HEK293T (cell line): ENCODE measurements at regions not wholly inside any gene's neighbourhood (a gene's known extent, or its start where the extent isn't known, plus 50 kb on each side); places are given as distances from the start of the nearest gene placed in this dataset.

Experiments used
- ARNT ChIP-seq: fragments of 450-650 bp; IDR thresholded peaks from 2 replicates; pipeline ENCODE4 v1.6.1; 2017; ENCODE audit warnings: mild to moderate bottlenecking
- BHLHE40 ChIP-seq: fragments of 450-650 bp; IDR thresholded peaks from 2 replicates; pipeline ENCODE4 v1.6.1; 2016; ENCODE audit warnings: mild to moderate bottlenecking, moderate library complexity, borderline replicate concordance
- CTBP1 ChIP-seq: fragments of 450-650 bp; IDR thresholded peaks from 2 replicates; pipeline ENCODE4 v1.6.1; 2016; ENCODE audit warnings: borderline replicate concordance
- FOXA1 ChIP-seq: fragments of 450-650 bp; IDR thresholded peaks from 2 replicates; pipeline ENCODE4 v1.6.1; 2016; ENCODE audit warnings: mild to moderate bottlenecking
- FOXK2 ChIP-seq: fragments of 450-650 bp; IDR thresholded peaks from 2 replicates; pipeline ENCODE4 v1.6.1; 2016; ENCODE audit warnings: mild to moderate bottlenecking
- FOXM1 ChIP-seq: fragments of 450-650 bp; IDR thresholded peaks from 2 replicates; pipeline ENCODE4 v1.6.1; 2017; ENCODE audit warnings: mild to moderate bottlenecking, borderline replicate concordance
- L3MBTL2 ChIP-seq: fragments of 450-650 bp; conservative IDR thresholded peaks from 2 replicates; pipeline ENCODE4 v1.6.1; 2016; ENCODE audit warnings: mild to moderate bottlenecking
- NFRKB ChIP-seq: fragments of 450-650 bp; IDR thresholded peaks from 2 replicates; pipeline ENCODE4 v1.6.1; 2016; ENCODE audit warnings: mild to moderate bottlenecking, moderate library complexity
- PKNOX1 ChIP-seq: fragments of 450-650 bp; IDR thresholded peaks from 2 replicates; pipeline ENCODE4 v1.6.1; 2016
- SP1 ChIP-seq: fragments of 450-650 bp; IDR thresholded peaks from 2 replicates; pipeline ENCODE4 v1.6.1; 2017
- SUZ12 ChIP-seq: fragments of 450-650 bp; IDR thresholded peaks from 2 replicates; pipeline ENCODE4 v1.6.1; 2016; ENCODE audit warnings: mild to moderate bottlenecking

GRCh38 chr17:77420095-77420803, 279.5 kb downstream of the SEC14L1 start:
- TF ChIP-seq SUZ12 (no peak), NFRKB (no peak), ARNT (no peak), SP1 (no peak), L3MBTL2 (no peak), FOXM1 (no peak), FOXK2 (no peak), FOXA1 (no peak), BHLHE40 (no peak), CTBP1 (no peak), PKNOX1 (no peak)
